WTC11 (cell line): ENCODE measurements at regions not wholly inside any gene's neighbourhood (a gene's known extent, or its start where the extent isn't known, plus 50 kb on each side); places are given as distances from the start of the nearest gene placed in this dataset.

Experiments used
- ATAC-seq: fragments of 200-7000 bp; cut with Tn5 transposase; 2 replicates; pipeline ENCODE4 v1.10.0; 2021; ENCODE audit warnings: mild to moderate bottlenecking, moderate library complexity
- CTCF ChIA-PET: fragments of 300-600 bp; sonication (Branson Sonifier 250); formaldehyde crosslinking; loops from one replicate; lab custom pipeline; 2021; ENCODE audit warnings: antibody characterized with exemption; lab: Charles Lee
- POLR2A ChIA-PET: fragments of 350-600 bp; sonication (Branson Sonifier 250); formaldehyde crosslinking; loops from one replicate; lab custom pipeline; 2021; ENCODE audit warnings: antibody characterized with exemption; lab: Charles Lee
- DNase-seq: peaks from one replicate; pipeline ENCODE4 v3.0.0; 2021; ENCODE audit warnings: low spot score
- H3K27ac Mint-ChIP-seq: 2 replicates; pipeline ENCODE4 v1.8.0; 2021; ENCODE audit warnings: mixed read lengths
- H3K27me3 Mint-ChIP-seq: 2 replicates; pipeline ENCODE4 v1.8.0; 2021; ENCODE audit warnings: low read depth, mild to moderate bottlenecking, moderate library complexity, mixed read lengths
- H3K36me3 Mint-ChIP-seq: 2 replicates; pipeline ENCODE4 v1.8.0; 2021; ENCODE audit warnings: mixed read lengths
- H3K4me1 Mint-ChIP-seq: 2 replicates; pipeline ENCODE4 v1.8.0; 2022; ENCODE audit warnings: mixed read lengths
- H3K4me3 Mint-ChIP-seq: 2 replicates; pipeline ENCODE4 v1.8.0; 2021; ENCODE audit warnings: mild to moderate bottlenecking, moderate library complexity, mixed read lengths
- H3K9me3 Mint-ChIP-seq: 2 replicates; pipeline ENCODE4 v1.8.0; 2021; ENCODE audit warnings: mixed read lengths
- ATF2 ChIP-seq: sonication (generic); formaldehyde crosslinking; IDR thresholded peaks from 2 replicates; pipeline ENCODE4 v1.8.1; 2022; ENCODE audit warnings: low read depth, missing genetic modification reagents, borderline replicate concordance
- FOXJ3 ChIP-seq: sonication (generic); formaldehyde crosslinking; IDR thresholded peaks from 2 replicates; pipeline ENCODE4 v1.9.0; 2021; ENCODE audit warnings: missing genetic modification reagents, mild to moderate bottlenecking, borderline replicate concordance
- FOXK1 ChIP-seq: sonication (generic); formaldehyde crosslinking; IDR thresholded peaks from 2 replicates; pipeline ENCODE4 v1.8.0; 2022; ENCODE audit warnings: mild to moderate bottlenecking, moderate library complexity, missing genetic modification reagents
- FOXP1 ChIP-seq: sonication (generic); formaldehyde crosslinking; IDR thresholded peaks from 2 replicates; pipeline ENCODE4 v1.8.0; 2022; ENCODE audit warnings: missing genetic modification reagents, mild to moderate bottlenecking, moderate library complexity, borderline replicate concordance
- GRHL2 ChIP-seq: fragments of 250-450 bp; sonication (Bioruptor Pico); IDR thresholded peaks from 2 replicates; pipeline ENCODE4 v1.8.0; 2022; ENCODE audit warnings: mild to moderate bottlenecking, moderate library complexity; ENCODE audit not compliant: insufficient replicate concordance, severe bottlenecking
- IRF2 ChIP-seq: sonication (generic); formaldehyde crosslinking; IDR thresholded peaks from 2 replicates; pipeline ENCODE4 v1.8.0; 2022; ENCODE audit warnings: low read depth, missing genetic modification reagents, borderline replicate concordance
- MLX ChIP-seq: sonication (generic); formaldehyde crosslinking; IDR thresholded peaks from 2 replicates; pipeline ENCODE4 v1.8.1; 2023; ENCODE audit warnings: mild to moderate bottlenecking, missing genetic modification reagents, moderate library complexity
- NR2C2 ChIP-seq: sonication (generic); formaldehyde crosslinking; IDR thresholded peaks from 2 replicates; pipeline ENCODE4 v1.8.0; 2022; ENCODE audit warnings: mild to moderate bottlenecking, missing genetic modification reagents
- OVOL2 ChIP-seq: fragments of 250-450 bp; sonication (Bioruptor Pico); IDR thresholded peaks from 2 replicates; pipeline ENCODE4 v1.9.0; 2021; ENCODE audit warnings: mild to moderate bottlenecking, borderline replicate concordance
- PRDM15 ChIP-seq: sonication (generic); formaldehyde crosslinking; IDR thresholded peaks from 2 replicates; pipeline ENCODE4 v1.8.0; 2022; ENCODE audit warnings: missing genetic modification reagents
- SMAD4 ChIP-seq: sonication (generic); formaldehyde crosslinking; IDR thresholded peaks from 2 replicates; pipeline ENCODE4 v1.8.0; 2022; ENCODE audit warnings: mild to moderate bottlenecking, missing genetic modification reagents
- SOX15 ChIP-seq: fragments of 250-450 bp; sonication (Bioruptor Pico); IDR thresholded peaks from 2 replicates; pipeline ENCODE4 v1.9.0; 2021; ENCODE audit warnings: mild to moderate bottlenecking
- ZNF138 ChIP-seq: sonication (generic); formaldehyde crosslinking; conservative IDR thresholded peaks from 2 replicates; pipeline ENCODE4 v1.8.1; 2022; ENCODE audit warnings: mild to moderate bottlenecking, moderate library complexity, missing genetic modification reagents
- ZNF317 ChIP-seq: sonication (generic); formaldehyde crosslinking; IDR thresholded peaks from 2 replicates; pipeline ENCODE4 v1.8.1; 2023; ENCODE audit warnings: low read depth, mild to moderate bottlenecking, moderate library complexity, missing genetic modification reagents, borderline replicate concordance
- TF ChIP-seq, protein P1 (sequence below): sonication (generic); formaldehyde crosslinking; IDR thresholded peaks from 2 replicates; pipeline ENCODE4 v1.8.0; 2022; ENCODE audit warnings: mild to moderate bottlenecking, missing genetic modification reagents
- TF ChIP-seq, protein P2 (sequence below): fragments of 250-450 bp; sonication (Bioruptor Pico); IDR thresholded peaks from 2 replicates; pipeline ENCODE4 v2.1.2; 2022; ENCODE audit warnings: mild to moderate bottlenecking, moderate library complexity

GRCh38 chr2:45166229-45166890, 157.1 kb upstream of the SIX2 start:
- CTCF ChIA-PET, result interaction anchor here (1.2 to 1.7 kb wide), 3 partner anchors 153 to 165 kb away, joined by 3 to 5 read pairs (median 3); partner anchors contain the start of gene SIX2

More at GRCh38 chr2:45166229-45166890, 157.1 kb upstream of the SIX2 start:
- no peak for DNase-seq
- POLR2A ChIA-PET, result no interaction called here
- H3K9me3 Mint-ChIP-seq, result no peaks in the 10 kb centered on the region
- no peak overlapping the region for H3K27ac Mint-ChIP-seq
- H3K27me3 Mint-ChIP-seq, result peaks cover 55% of the 10 kb centered on the region
- ATAC-seq, result no peak
- H3K36me3 Mint-ChIP-seq, result no peaks in the 10 kb centered on the region
- H3K4me1 Mint-ChIP-seq, result peaks cover 36% of the 10 kb centered on the region
- H3K4me3 Mint-ChIP-seq, result no peak overlapping the region
- TF ChIP-seq GRHL2 (CRISPR knock-in tag) (no peak), FOXJ3 (CRISPR knock-in tag) (no peak), FOXK1 (no peak), ATF2 (CRISPR knock-in tag) (no peak), SMAD4 (CRISPR knock-in tag) (no peak), FOXP1 (CRISPR knock-in tag) (no peak), MLX (CRISPR knock-in tag) (no peak), ZNF138 (no peak), OVOL2 (CRISPR knock-in tag) (no peak), IRF2 (CRISPR knock-in tag) (no peak), ZNF317 (no peak), SOX15 (CRISPR knock-in tag) (no peak), NR2C2 (no peak), PRDM15 (no peak)
- TF ChIP-seq, protein P1, sequence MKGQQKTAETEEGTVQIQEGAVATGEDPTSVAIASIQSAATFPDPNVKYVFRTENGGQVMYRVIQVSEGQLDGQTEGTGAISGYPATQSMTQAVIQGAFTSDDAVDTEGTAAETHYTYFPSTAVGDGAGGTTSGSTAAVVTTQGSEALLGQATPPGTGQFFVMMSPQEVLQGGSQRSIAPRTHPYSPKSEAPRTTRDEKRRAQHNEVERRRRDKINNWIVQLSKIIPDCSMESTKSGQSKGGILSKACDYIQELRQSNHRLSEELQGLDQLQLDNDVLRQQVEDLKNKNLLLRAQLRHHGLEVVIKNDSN (CRISPR knock-in tag), result no peak
- TF ChIP-seq, protein P2, sequence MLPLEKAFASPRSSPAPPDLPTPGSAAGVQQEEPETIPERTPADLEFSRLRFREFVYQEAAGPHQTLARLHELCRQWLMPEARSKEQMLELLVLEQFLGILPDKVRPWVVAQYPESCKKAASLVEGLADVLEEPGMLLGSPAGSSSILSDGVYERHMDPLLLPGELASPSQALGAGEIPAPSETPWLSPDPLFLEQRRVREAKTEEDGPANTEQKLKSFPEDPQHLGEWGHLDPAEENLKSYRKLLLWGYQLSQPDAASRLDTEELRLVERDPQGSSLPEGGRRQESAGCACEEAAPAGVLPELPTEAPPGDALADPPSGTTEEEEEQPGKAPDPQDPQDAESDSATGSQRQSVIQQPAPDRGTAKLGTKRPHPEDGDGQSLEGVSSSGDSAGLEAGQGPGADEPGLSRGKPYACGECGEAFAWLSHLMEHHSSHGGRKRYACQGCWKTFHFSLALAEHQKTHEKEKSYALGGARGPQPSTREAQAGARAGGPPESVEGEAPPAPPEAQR, result no peak
